CMK (cell line): ENCODE measurements at regions not wholly inside any gene's neighbourhood (a gene's known extent, or its start where the extent isn't known, plus 50 kb on each side); places are given as distances from the start of the nearest gene placed in this dataset.
"Not testable (repeated sequence)": the region's sequence is repeated elsewhere in the genome, so short reads cannot be mapped to it uniquely, and the experiment has no call there.

ENCODE experiments used
- DNase-seq: peaks from one replicate; pipeline ENCODE4 v3.0.0-alpha.2; 2010; ENCODE audit warnings: low read depth

DNA sequence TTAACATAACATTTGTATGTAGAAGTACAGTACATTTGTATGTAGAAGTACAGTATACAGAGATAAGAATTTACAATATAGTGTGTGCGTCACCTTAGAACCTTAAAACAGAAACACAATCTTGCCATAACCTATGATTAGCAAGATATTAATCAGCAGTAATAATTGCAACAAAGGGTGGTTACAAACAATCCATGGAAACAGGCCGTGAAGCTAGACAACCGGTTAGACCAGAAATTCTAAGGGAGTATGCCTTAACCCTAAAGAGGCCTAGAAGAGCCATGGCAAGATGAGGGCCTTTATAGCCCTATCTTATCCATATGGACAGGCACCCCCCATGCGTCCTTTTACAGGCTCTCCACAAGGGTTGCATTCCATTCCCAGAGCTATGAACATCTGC is 605.9 kb downstream of the KCNT2 start:
- not testable (repeated sequence) for DNase-seq

DNA sequence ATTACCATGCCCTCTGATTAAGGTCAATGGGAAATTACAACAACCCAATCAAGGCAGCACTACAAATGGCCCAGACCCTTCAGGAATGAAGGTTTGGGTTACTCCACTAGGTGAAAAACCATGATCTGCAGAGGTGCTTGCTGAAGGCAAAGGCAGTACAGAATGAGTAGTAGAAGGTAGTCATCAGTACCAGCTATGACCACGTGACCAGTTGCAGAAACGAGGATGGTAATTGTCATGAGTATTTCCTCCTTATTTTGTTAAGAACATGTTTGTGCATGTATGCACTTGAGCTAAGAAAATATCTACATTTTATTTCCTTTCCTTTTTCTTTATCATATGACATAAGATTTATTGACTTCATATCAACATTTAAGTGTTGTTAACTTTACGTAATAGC is 607.1 kb downstream of the KCNT2 start:
- DNase-seq: no peak

DNA sequence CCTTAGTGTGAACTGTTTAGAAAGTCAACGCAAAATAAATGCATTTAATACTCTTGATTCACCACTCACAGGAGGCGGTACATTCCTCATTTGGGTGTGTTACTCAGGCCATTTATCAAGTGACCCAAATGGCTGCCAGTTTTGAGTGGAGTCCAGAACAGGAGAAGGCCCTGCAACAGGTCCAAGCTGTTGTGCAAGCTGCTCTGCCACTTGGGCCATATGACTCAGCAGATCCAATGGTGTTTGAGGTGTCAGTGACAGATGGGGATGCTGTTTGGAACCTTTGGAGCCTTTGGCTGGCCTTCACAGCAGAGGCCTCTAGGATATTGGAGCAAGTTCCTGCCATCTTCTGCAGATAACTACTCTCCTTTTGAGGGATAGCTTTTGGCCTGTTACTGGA is 609.2 kb downstream of the KCNT2 start:
- DNase-seq: no peak

DNA sequence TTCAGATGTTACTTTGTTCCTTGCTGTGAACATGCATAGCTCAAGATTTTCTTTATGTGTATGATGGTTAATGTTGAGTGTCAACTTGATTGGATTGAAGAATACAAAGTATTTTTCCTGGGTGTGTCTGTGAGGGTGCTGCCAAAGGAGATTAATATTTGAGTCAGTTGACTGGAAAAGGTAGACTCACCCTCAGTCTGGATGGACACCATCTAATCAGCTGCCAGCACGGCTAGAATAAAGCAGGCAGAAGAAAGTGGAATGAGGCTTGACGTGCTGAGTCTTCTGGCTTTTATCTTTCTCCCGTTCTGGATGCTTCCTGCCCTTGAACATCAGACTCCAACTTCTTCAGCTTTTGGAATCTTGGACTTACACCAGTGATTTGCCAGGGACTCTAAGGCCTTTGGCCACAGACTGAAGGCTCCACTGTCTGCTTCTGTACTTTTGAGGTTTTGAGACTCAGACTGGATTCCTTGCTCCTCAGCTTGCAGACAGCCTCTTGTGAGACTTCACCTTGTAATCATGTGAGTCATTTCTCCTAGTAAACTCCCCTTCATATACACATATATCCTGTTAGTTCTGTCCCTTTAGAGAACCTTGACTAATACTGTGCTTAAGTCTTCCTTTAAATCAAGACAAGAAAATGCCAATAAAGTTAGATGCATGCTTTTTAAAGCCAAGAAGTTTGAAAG is 626.6 kb downstream of the KCNT2 start:
- DNase-seq: no peak

DNA sequence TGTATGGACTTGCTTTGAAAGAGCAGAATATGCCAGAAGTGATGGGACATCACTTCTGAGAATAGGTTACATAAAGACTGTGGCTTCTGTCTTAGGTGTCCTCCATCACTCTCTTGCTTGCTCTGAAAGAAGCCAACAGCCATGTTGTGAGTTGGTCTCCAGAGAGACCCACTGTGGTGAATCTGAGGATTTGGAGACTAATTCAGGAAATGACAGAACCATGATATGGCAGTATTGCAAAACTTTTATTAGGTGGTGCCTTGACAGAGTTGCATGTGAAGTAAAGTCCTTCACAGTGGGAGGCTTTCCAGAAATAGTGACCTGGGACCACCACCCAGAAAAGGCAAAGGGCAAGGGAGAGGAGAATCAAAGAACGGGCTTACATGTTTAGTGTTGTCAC is 628.6 kb downstream of the KCNT2 start:
- no peak for DNase-seq

DNA sequence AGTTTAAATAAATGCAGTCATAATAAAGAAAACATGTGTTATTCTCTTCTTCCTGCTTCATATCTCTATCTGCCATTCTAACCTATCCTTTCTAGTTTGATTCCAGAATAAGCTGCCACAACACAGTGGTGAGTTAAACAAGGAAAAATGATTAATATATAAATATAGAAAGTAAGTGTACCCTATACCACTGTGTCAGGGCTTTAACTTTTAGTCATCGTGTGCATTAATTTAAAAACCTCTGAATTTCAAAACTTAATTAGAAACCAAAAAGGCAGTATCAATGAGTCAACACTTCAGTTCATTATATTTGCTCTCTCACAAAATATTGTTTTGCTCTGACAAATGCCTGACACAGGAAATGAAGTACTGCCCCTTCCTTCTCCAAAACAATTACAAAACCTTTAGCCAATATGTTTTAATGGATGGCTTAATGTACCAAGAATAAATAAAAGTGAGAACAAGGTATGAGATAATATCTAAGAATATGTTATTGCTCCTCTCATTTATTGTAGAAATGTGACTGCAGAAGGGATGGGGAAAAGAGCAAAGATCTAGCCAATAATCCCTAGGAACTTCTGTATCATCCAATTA is 634.8 kb downstream of the KCNT2 start:
- DNase-seq: no peak

DNA sequence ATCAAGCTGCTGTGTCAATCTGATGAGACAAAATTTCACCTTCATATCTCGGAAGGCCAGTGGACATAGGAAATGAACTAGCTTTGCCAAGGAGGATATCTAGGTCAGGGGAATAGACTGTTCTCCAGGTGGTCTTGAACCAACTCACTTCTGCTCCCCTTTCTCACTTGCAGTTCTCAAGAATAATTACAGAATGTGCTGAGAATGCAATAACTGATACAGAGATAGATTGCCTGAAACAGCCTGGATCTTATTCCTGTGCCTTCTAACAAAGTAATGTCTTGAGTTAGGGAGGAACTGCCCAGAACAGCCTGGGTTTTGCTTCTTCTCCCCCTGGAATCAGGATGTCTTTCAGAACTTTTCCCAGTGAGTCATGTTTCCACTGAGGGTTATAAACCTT is 636.7 kb downstream of the KCNT2 start:
- DNase-seq: no peak

DNA sequence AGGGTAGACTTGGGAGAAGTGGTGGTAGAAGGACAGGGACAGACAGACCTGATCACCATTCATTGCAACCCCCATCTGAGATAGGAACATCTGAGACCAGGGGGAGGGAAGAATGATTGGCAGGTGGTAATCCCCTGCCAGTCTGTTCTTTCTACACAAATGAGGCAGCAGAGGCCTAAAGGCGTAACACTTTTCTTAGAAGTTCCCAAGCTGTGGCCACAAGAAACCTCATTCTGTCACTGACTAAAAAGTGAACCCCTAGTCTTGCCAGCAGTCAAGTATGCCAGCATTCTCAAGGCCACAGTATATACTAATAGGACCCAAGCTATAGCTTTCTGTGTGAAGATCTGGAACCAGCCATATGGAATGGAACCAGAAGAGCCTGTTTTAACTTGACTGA is 638.0 kb downstream of the KCNT2 start:
- DNase-seq: no peak

DNA sequence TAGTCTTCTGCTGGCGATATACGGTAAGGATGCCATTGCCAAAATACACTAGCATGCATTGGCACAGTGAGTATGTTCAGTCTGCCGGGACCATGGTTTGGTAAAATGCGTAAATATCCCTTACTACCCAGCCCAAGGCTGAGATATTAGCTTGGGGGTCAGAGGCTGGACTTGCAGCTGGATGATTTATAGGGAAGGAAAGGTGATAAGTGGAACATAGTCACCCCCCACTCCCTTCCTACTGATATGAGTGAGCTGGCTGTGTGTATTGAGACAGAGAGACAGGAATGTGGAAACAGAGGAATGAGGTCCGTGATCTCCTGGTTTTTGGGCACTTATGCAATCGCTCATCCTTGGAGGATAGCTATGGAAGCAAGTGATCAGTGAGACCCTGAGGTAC is 642.8 kb downstream of the KCNT2 start:
- no peak for DNase-seq

DNA sequence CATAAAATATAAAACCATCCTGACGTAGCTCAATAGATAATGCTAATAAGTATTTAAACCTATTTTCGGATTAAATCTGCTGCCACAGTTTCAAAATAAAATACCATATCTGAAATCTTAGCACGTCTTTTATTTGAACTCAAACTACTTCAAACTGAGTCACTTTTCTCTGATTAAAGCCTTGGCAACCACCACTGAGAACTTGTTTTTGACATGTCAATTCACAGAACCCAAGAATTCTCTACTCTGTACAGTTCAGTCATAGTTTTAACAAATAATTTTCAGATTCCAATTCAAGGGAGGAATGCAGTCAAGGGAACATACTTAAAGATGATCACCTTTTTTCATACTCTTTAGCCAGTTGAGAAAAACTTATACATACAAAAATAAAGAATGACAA is 643.2 kb downstream of the KCNT2 start:
- no peak for DNase-seq

DNA sequence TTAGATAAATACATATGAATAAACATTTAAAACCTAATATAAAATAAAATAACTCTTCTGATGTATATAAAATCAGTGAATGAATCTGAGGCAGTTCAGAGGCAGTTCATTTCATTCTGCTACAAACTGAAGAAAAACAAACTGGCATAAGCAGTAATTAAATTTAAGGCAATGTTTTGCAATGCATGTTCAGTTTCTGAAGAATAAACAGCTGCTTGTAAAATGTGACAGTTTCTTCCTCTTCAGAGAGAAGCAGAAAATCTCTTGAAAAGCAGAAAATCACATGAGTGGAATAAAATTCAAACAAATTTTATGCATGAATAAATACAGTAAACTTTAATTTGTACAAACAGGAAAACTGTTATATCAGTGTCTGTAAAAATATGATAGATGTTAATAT is 643.7 kb downstream of the KCNT2 start:
- no peak for DNase-seq

DNA sequence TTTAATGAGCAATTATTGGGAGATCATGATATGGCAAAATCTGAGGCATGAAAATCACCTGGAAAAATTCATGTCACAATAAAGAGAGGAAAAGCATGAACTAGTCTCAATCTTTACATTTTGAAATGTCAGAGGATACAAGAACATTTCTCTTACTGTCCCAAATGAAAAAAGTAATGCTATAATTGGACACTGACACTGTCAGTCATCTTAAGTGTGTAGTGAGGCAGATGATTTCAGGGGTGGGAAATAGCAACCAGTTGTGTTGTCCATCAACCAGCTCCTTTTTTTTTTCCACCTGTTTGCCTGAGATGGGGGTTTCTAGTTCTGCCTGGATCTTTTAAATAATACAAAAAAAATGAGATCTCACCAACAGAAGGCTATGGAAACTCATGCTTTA is 646.2 kb downstream of the KCNT2 start:
- no peak for DNase-seq

DNA sequence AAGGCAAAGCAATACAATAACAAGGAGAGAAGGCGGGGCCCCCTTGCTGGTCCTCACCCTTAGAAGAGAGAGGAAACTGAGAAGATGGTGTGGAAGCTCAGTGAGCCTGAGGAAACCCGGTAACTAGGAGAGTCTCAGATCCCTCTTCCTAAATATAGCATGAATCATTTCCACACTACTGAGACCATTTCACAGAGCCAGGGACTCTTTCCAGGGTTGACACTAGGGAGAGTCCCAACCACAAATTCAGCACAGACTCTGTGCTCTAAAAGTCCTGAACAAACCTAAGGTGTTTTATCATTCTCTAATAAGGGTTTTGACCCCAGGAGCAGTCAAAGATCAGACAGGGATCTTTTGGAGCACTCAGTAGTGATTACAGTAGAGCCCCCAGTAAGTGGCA is 647.7 kb downstream of the KCNT2 start:
- no peak for DNase-seq

DNA sequence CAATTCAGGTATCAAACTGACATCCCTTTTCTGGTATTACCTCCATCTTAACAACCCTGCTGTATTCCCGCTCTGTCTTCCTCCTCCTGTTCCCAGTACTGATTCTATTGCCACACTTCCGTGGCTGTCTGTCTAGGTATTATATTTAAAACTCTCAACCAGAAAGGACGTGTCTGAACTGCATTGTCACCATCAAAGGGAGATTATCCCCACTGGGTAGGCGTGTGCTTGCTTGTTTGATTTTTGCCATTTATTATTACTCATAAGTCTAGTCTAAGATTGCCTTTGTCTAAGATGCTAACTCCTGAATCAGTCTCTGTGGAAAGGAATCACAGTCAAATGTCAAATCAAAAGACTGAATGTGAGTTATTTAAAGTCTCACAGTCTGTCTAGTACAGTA is 650.1 kb downstream of the KCNT2 start:
- no peak for DNase-seq

DNA sequence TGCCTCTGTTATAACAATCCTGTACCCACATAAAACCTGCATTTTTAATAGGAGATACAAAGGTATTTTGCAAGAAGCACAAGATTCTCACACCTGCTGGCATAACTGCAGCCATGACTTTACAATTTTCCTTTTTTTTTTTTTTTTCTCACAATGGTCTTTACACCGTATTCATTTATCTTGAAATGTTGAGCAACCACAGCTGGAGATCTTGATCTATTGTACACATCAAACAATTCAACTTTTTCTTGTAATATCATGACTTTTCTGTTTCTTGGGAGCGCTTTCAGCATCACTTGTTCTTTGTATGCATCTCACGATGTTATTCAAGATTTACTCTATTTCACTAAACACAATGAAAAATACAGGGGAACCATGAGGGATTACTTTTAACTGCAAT is 651.4 kb downstream of the KCNT2 start:
- no peak for DNase-seq

DNA sequence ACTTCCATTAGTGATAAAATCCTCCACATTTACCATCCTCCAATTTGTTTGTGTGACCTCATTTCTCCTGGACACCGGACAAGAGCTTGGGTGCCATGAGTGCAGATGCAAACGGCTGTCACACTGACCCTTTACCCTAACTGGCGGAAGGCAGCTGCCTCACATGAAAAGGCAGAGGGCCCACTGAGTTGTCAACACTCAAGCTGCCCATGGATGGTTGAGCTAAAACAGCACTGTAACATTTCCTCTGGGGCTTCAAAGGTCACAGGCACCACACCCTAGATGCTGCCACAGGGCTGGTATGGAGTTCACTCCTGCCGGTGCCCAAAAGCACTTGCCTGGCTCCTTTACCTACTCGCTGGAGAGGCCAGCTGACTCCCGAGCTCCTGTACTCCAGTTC is 653.4 kb downstream of the KCNT2 start:
- no peak for DNase-seq

DNA sequence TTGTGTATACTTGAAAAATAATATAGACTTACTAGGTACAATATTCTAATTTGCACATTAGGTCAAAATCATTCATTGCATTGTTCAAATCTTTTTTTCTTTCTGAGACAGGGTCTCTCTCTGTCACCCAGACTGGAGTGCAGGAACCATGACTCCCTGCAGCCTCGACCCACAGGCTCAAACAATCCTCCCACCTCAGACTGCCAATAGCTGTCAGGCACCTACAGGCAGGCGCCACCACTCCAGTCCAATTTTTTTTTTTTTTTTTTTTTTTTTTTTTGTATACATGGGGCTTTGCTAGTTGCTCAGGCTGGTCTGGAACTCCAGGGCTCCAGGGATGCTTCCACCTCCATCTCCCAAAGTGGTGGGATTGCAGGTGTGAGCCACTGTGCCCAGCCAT is 656.9 kb downstream of the KCNT2 start:
- no peak for DNase-seq

DNA sequence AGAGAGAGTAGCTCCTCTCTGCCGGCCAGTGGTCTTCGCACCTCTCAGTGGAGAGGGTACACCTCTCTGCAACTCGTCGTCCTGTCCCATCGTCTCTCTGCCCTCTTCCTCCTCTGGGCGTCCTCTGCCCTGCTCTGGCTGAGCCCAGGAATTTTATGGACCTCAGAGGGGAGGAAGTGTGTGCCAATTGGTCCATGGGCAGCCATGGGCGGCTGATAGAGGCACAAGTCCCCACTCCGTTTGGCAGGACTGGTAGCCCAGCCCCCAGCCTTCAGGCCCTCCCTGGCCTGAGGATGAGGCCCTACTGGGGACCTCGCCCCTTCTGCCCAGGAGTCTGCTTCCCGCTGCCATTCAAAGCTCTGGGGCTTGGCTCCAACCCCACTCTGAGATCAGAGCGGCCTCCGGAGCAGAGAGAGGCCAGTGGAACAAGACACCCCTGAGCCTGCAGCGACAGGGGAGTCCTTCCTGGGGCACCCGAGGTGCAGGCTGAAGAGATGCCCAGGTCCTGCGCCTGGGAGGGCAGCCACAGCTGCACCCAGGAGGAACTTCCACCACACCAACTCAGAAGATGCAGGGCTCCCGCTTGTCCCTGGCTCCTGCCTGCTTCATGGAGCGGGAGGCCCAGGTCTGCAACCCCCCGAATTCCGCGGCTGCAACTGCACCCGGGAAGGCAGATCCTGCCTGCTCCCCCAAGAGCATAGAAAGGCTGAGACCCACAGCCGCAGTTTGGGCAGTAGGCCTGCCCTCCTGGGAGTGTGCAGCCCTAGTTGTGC is 659.9 kb downstream of the KCNT2 start:
- DNase-seq: no peak

DNA sequence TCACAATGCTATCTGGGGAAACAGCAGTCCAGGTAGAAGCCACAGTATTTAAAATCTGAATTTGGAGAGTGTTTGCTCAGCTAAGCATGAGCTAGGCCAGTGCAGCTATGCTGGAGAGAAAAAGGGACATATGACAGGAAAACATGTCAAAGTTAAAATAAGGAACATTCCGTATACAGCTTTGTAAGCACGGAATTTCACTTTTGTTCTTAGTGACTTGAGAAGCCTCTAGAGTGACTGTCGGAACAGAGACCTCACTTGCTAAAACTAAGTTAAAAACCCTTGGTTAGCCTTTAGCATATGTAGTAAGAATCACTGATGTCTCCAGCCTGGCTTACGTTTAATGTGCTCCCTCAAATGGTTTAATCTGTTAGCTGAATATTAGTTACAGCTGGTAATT is 661.7 kb downstream of the KCNT2 start:
- DNase-seq: no peak

DNA sequence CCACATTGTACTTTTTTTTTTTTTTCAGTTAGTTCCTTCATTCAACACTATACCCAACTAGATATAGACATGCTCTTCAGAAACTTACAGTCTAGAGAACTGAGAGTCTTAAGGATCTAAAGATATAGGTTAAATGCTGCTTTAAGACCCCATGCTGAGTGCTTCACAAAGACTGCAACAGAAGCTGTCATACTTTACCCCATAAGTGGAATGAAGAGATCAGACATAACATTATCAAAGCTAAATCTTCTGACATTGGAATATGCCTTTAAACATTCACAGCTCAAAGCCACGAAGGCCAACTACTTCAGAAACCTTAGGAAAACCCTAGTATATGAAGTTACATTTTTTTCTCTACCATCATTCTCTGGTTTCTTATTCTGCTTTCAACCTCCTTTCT is 666.4 kb downstream of the KCNT2 start:
- no peak for DNase-seq

DNA sequence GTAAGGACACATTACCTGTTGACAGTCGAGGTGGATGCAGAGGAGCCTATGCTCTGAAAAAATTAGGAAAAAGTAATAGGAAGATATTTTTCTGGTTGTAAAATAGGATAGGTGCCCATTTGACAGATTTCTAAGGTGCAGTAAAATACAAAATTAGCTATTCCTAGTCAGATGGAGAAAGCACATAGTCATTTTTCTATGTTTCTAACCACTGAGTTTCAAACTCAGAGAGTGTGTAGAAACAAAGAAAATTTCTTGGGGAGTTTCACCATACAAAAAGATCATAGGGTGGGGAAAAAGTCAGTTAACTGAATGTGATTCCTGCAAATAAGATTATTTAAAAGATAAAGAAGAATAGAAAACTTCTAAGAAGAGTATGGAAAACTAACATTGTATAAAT is 666.9 kb downstream of the KCNT2 start:
- no peak for DNase-seq

DNA sequence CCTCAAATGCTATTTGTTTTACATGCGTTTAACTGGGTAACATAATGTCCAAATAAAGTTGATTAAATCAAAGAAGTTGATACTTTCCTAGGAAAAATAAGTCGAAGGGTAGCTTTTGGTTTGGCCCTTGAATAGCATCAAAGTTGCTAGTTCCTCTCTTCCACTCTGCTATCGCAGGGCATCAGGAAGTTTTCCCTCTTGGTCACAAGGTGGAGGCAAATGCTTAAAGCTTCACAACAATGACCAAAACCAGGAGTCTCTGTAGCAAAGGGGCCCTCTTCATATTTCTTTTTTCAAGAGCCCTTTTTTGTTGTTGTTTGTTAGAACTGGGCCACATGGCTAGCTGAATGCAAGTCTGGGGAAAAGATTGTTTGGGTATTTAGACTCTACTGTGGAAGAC is 668.4 kb downstream of the KCNT2 start:
- DNase-seq: no peak

DNA sequence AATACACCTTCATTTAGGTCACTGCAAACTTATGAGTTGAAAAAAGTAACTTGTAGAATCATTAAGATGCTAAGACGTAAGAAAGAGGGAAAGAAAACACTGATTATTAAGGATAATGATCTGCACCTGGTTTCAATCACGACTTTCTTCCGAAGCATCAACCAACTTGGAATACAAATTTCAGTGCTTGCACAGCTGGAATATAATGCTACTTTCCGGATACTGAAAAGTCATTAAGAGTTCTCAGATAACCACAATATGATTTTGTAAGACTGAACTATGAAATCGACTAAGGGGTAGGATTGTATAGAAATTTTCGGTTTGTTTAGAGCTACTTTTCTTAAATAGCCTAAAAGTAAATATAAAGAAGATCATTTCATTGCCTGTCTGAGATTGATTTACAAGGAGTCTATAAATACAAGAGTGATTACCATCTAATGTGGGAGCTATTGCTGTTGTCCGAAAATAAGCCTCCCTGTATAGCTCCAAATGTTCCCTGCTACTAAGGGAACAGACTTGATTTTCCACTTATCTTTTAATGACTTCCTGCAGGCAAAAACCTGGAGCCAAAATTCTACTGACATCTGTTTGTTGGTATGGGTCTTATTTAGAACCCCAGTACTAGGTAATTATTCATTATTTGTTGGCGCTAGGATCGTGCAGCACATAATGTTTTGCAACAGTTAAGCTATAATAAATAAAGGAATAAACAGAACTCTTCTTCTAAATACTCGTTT is 673.3 kb downstream of the KCNT2 start:
- DNase-seq: no peak
